Mammary epithelial cell (primary cell): ENCODE measurements at regions not wholly inside any gene's neighbourhood (a gene's known extent, or its start where the extent isn't known, plus 50 kb on each side); places are given as distances from the start of the nearest gene placed in this dataset.

ENCODE experiments used
- EZH2 ChIP-seq: IDR thresholded peaks from 2 replicates; pipeline ENCODE4 v1.6.1; 2012; ENCODE audit warnings: low read length, inconsistent platforms, borderline replicate concordance
- TF ChIP-seq, protein P1 (sequence below), 2 donors: IDR thresholded peaks in 1 of 2; conservative IDR thresholded peaks in 1 of 2; 2 replicates each; pipeline ENCODE4 v1.5.1; 2011 to 2012; ENCODE audit warnings: inconsistent platforms in 2 of 2, low read length in 2 of 2, mild to moderate bottlenecking in 2 of 2, control low read depth in 1 of 2, low read depth in 1 of 2; ENCODE audit not compliant: insufficient read depth in 1 of 2; ENCODE audit errors: extremely low read depth in 1 of 2

DNA sequence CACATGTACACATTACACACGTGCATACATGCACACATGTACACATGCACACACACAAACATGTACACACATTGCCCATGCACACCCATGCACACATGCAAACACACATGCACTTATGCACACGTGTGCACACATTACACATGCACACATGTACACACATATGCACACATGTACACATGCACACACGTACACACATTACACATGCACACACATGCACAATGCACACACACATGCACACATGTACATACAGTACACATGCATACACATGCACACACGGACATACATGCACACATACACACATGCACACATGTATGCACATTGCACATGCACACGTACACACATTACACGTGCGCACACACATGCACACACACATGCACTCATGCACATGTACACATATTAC, 95.3 kb upstream of the TTC34 start:
- TF ChIP-seq, protein P1, sequence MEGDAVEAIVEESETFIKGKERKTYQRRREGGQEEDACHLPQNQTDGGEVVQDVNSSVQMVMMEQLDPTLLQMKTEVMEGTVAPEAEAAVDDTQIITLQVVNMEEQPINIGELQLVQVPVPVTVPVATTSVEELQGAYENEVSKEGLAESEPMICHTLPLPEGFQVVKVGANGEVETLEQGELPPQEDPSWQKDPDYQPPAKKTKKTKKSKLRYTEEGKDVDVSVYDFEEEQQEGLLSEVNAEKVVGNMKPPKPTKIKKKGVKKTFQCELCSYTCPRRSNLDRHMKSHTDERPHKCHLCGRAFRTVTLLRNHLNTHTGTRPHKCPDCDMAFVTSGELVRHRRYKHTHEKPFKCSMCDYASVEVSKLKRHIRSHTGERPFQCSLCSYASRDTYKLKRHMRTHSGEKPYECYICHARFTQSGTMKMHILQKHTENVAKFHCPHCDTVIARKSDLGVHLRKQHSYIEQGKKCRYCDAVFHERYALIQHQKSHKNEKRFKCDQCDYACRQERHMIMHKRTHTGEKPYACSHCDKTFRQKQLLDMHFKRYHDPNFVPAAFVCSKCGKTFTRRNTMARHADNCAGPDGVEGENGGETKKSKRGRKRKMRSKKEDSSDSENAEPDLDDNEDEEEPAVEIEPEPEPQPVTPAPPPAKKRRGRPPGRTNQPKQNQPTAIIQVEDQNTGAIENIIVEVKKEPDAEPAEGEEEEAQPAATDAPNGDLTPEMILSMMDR (conservative IDR thresholded peaks at IDR 0.05 in 1 of 2, IDR thresholded peaks at IDR 0.05 in 1 of 2; ENCODE audit: extremely low read depth in 1 of 2, insufficient read depth in 1 of 2, low read depth in 1 of 2, low read length in 2 of 2) = no peak
- TF ChIP-seq EZH2 = no peak
